Upper lobe of right lung (tissue), 1 donor: ENCODE measurements at regions not wholly inside any gene's neighbourhood (a gene's known extent, or its start where the extent isn't known, plus 50 kb on each side); places are given as distances from the start of the nearest gene placed in this dataset.

ENCODE experiments used
- ATAC-seq: fragments of 200-7000 bp; cut with Tn5 transposase; one replicate; pipeline ENCODE4 v1.9.1; 2020; ENCODE audit warnings: mild to moderate bottlenecking, moderate library complexity
- DNase-seq: peaks from one replicate; pipeline ENCODE4 v3.0.0-alpha.2; 2020
- H3K27ac ChIP-seq: fragments of 200-600 bp; one replicate; pipeline ENCODE4 v1.8.0; 2022
- H3K27me3 ChIP-seq: fragments of 200-600 bp; one replicate; pipeline ENCODE4 v1.8.0; 2022; ENCODE audit warnings: mild to moderate bottlenecking
- H3K36me3 ChIP-seq: fragments of 200-600 bp; one replicate; pipeline ENCODE4 v1.8.0; 2022
- H3K4me1 ChIP-seq: fragments of 200-600 bp; one replicate; pipeline ENCODE4 v1.8.0; 2022
- H3K4me3 ChIP-seq: fragments of 200-600 bp; one replicate; pipeline ENCODE4 v1.8.0; 2022; ENCODE audit warnings: mild to moderate bottlenecking
- H3K9me3 ChIP-seq: fragments of 200-600 bp; one replicate; pipeline ENCODE4 v1.8.0; 2022
- intact Hi-C: fragments of 100-400 bp; cut with DNase I; formaldehyde crosslinking; loops from one replicate; pipeline ENCODE4 v1.11.0; 2022
- TF ChIP-seq, protein P1 (sequence below): fragments of 200-600 bp; IDR thresholded peaks from one replicate; pipeline ENCODE4 v1.8.0; 2022; ENCODE audit warnings: antibody characterized with exemption
- donor health status: DM: no; HTN: yes; CAD: no; lungs with severe emphysema.

GRCh38 chr7:68820321-68820720 is 778.0 kb upstream of the AUTS2 start:
- no peaks in the 10 kb centered on the region for H3K27me3 ChIP-seq
- intact Hi-C loops: no loop called here

GRCh38 chr7:68821846-68822245 is 776.4 kb upstream of the AUTS2 start:
- no peaks in the 10 kb centered on the region for H3K36me3 ChIP-seq
- H3K27ac ChIP-seq: no peak overlapping the region
- no peaks in the 10 kb centered on the region for H3K27me3 ChIP-seq
- no peak for ATAC-seq
- no peaks in the 10 kb centered on the region for H3K4me1 ChIP-seq
- intact Hi-C loops: no loop called here
- H3K9me3 ChIP-seq: no peaks in the 10 kb centered on the region
- DNase-seq: no peak
- no peak overlapping the region for H3K4me3 ChIP-seq
- TF ChIP-seq, protein P1, sequence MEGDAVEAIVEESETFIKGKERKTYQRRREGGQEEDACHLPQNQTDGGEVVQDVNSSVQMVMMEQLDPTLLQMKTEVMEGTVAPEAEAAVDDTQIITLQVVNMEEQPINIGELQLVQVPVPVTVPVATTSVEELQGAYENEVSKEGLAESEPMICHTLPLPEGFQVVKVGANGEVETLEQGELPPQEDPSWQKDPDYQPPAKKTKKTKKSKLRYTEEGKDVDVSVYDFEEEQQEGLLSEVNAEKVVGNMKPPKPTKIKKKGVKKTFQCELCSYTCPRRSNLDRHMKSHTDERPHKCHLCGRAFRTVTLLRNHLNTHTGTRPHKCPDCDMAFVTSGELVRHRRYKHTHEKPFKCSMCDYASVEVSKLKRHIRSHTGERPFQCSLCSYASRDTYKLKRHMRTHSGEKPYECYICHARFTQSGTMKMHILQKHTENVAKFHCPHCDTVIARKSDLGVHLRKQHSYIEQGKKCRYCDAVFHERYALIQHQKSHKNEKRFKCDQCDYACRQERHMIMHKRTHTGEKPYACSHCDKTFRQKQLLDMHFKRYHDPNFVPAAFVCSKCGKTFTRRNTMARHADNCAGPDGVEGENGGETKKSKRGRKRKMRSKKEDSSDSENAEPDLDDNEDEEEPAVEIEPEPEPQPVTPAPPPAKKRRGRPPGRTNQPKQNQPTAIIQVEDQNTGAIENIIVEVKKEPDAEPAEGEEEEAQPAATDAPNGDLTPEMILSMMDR: no peak

More at GRCh38 chr7:68820321-68820720, 778.0 kb upstream of the AUTS2 start:
- no peaks in the 10 kb centered on the region for H3K4me1 ChIP-seq
- no peaks in the 10 kb centered on the region for H3K36me3 ChIP-seq
- TF ChIP-seq, protein P1: no peak
- no peak overlapping the region for H3K4me3 ChIP-seq
- no peaks in the 10 kb centered on the region for H3K9me3 ChIP-seq
- no peak for DNase-seq
- no peak overlapping the region for H3K27ac ChIP-seq
- no peak for ATAC-seq

GRCh38 chr7:68823996-68824780 is 774.1 kb upstream of the AUTS2 start:
- ATAC-seq (no peak), DNase-seq (no peak)
- Histone ChIP-seq H3K36me3 (no peaks in the 10 kb centered on the region), H3K9me3 (no peaks in the 10 kb centered on the region), H3K27ac (no peak overlapping the region), H3K4me3 (no peak overlapping the region), H3K27me3 (no peaks in the 10 kb centered on the region), H3K4me1 (no peaks in the 10 kb centered on the region)
- TF ChIP-seq, protein P1: no peak
- intact Hi-C loops: no loop called here

DNA sequence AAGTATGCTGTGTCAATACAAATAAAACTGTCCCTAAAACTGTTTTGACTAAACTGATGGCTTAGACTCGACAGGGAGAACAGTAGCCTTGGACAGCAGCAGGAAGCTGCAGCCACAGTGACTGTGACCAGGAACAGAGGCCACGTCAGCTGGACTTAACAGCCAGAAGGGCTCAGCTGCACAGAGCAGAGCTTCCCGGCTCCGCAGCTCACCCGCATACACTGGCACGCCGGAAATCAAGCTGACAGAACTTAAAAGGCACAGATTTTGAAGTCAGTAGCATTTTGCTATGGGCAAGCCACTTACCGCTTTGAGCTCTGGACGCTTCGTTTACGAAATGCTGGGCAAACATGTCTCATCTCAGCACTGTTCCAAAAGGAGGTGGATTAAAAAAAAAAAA is 769.7 kb upstream of the AUTS2 start:
- H3K27me3 ChIP-seq: no peaks in the 10 kb centered on the region
- TF ChIP-seq, protein P1: no peak
- DNase-seq: no peak
- H3K27ac ChIP-seq: no peak overlapping the region
- no peaks in the 10 kb centered on the region for H3K4me1 ChIP-seq
- H3K4me3 ChIP-seq: no peak overlapping the region
- H3K36me3 ChIP-seq: no peaks in the 10 kb centered on the region
- H3K9me3 ChIP-seq: no peaks in the 10 kb centered on the region
- intact Hi-C loops: no loop called here
- ATAC-seq: no peak

GRCh38 chr7:68833422-68833821 is 764.9 kb upstream of the AUTS2 start:
- no peaks in the 10 kb centered on the region for H3K36me3 ChIP-seq
- DNase-seq (no peak), ATAC-seq (no peak)
- H3K9me3 ChIP-seq: no peaks in the 10 kb centered on the region
- H3K4me3 ChIP-seq: no peak overlapping the region
- H3K27ac ChIP-seq: no peak overlapping the region
- H3K4me1 ChIP-seq: no peaks in the 10 kb centered on the region
- intact Hi-C loops: no loop called here
- H3K27me3 ChIP-seq: no peaks in the 10 kb centered on the region
- TF ChIP-seq, protein P1: no peak
